Esophagus muscularis mucosa (tissue), 4 donors: ENCODE measurements at regions not wholly inside any gene's neighbourhood (a gene's known extent, or its start where the extent isn't known, plus 50 kb on each side); places are given as distances from the start of the nearest gene placed in this dataset.

Experiments used
- EP300 ChIP-seq: sonication (generic); formaldehyde crosslinking; IDR thresholded peaks from one replicate; pipeline ENCODE4 v1.6.1; 2017; ENCODE audit warnings: antibody characterized with exemption
- POLR2A ChIP-seq: fragments of 450-650 bp; IDR thresholded peaks from one replicate; pipeline ENCODE4 v1.6.1; 2017; ENCODE audit warnings: antibody characterized with exemption, moderate library complexity, mild to moderate bottlenecking, low read depth
- TF ChIP-seq, protein P1 (sequence below), 3 experiments: fragments of 200-600 bp in 2 of 3; fragments of 450-650 bp in 1 of 3; sonication (generic) in 2 of 3; IDR thresholded peaks; one replicate each; pipeline ENCODE4 v1.5.1; 2017 to 2019; ENCODE audit warnings: antibody characterized with exemption in 3 of 3, mild to moderate bottlenecking in 2 of 3, moderate library complexity in 1 of 3

DNA sequence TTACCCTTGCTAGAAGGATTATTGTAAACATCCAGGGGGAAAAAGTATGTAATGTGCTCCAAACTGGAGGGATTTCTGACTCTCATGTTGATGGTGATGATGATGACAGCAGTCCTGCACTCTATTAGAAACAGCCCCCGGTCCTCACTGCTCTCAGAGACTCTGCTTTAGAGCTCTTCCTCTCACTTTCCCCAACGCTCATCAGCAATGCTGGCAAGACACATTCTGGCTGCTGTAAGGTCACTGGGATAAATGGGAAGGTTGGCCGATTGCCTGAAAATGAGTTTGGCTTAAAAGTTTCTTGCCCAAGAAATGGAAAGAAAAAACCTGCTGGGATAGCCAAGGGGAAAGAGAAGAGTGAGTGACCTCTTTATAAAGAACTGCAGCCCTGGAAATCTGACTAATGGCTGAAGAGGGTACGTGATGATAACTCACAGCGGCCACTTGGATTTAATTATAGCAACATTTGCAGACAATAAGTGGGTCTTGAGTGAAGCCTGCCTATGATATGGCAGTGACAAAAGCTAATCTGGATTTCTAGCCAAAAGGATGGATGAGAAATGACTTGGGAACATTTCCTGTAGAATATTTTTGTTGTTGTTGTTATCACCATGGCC lies 235.8 kb downstream of the TMEM38B start:
- TF ChIP-seq POLR2A (no peak), EP300 (no peak)
- TF ChIP-seq, protein P1, sequence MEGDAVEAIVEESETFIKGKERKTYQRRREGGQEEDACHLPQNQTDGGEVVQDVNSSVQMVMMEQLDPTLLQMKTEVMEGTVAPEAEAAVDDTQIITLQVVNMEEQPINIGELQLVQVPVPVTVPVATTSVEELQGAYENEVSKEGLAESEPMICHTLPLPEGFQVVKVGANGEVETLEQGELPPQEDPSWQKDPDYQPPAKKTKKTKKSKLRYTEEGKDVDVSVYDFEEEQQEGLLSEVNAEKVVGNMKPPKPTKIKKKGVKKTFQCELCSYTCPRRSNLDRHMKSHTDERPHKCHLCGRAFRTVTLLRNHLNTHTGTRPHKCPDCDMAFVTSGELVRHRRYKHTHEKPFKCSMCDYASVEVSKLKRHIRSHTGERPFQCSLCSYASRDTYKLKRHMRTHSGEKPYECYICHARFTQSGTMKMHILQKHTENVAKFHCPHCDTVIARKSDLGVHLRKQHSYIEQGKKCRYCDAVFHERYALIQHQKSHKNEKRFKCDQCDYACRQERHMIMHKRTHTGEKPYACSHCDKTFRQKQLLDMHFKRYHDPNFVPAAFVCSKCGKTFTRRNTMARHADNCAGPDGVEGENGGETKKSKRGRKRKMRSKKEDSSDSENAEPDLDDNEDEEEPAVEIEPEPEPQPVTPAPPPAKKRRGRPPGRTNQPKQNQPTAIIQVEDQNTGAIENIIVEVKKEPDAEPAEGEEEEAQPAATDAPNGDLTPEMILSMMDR (IDR thresholded peaks at IDR 0.05): no peak
